Effector memory CD4-positive, alpha-beta T cell (primary cell): ENCODE measurements at regions not wholly inside any gene's neighbourhood (a gene's known extent, or its start where the extent isn't known, plus 50 kb on each side); places are given as distances from the start of the nearest gene placed in this dataset.

ENCODE experiments used
- DNase-seq, 3 donors: peaks; one replicate each; pipeline ENCODE4 v3.0.0-alpha.2; 2020
- H3K27ac ChIP-seq: 2 replicates; pipeline ENCODE4 v1.7.0; 2013; ENCODE audit warnings: mild to moderate bottlenecking, low read length, moderate library complexity; ENCODE audit not compliant: insufficient read depth, poor library complexity, severe bottlenecking
- H3K27me3 ChIP-seq: replicated peaks from 2 replicates; pipeline ENCODE4 v1.7.0; 2013; ENCODE audit warnings: mild to moderate bottlenecking, low read length; ENCODE audit not compliant: insufficient read depth, control insufficient read depth, poor library complexity, severe bottlenecking
- H3K36me3 ChIP-seq: 2 replicates; pipeline ENCODE4 v1.7.0; 2013; ENCODE audit warnings: mild to moderate bottlenecking, low read length, moderate library complexity; ENCODE audit not compliant: control insufficient read depth, insufficient read depth
- H3K4me1 ChIP-seq: 2 replicates; pipeline ENCODE4 v1.7.0; 2013; ENCODE audit warnings: low read length, mild to moderate bottlenecking; ENCODE audit not compliant: control insufficient read depth, insufficient read depth, poor library complexity, severe bottlenecking
- H3K4me3 ChIP-seq: 2 replicates; pipeline ENCODE4 v1.7.0; 2013; ENCODE audit warnings: low read length, low read depth, mild to moderate bottlenecking; ENCODE audit not compliant: insufficient read depth, poor library complexity, severe bottlenecking
- H3K9me3 ChIP-seq: 2 replicates; pipeline ENCODE4 v1.7.0; 2013; ENCODE audit warnings: mild to moderate bottlenecking, low read length, moderate library complexity; ENCODE audit not compliant: control insufficient read depth

GRCh38 chr6:4610256-4610655 is 165.9 kb upstream of the CDYL start:
- Histone ChIP-seq H3K27ac (no peak overlapping the region), H3K4me1 (no peaks in the 10 kb centered on the region), H3K36me3 (no peaks in the 10 kb centered on the region), H3K27me3 (no peaks in the 10 kb centered on the region), H3K9me3 (no peaks in the 10 kb centered on the region), H3K4me3 (no peak overlapping the region)
- DNase-seq, result no peak

- DNase-seq, result no peak
- H3K9me3 ChIP-seq, result no peaks in the 10 kb centered on the region
- H3K4me3 ChIP-seq, result no peak overlapping the region
- no peaks in the 10 kb centered on the region for H3K4me1 ChIP-seq
- H3K36me3 ChIP-seq, result no peaks in the 10 kb centered on the region
- H3K27ac ChIP-seq, result no peak overlapping the region
- H3K27me3 ChIP-seq, result no peaks in the 10 kb centered on the region
These were observed 167.7 kb upstream of the CDYL start for GRCh38 chr6:4608361-4609115.

- no peak overlapping the region for H3K4me3 ChIP-seq
- no peaks in the 10 kb centered on the region for H3K9me3 ChIP-seq
- no peak overlapping the region for H3K27ac ChIP-seq
- DNase-seq, result no peak
- H3K27me3 ChIP-seq, result no peaks in the 10 kb centered on the region
- H3K4me1 ChIP-seq, result no peaks in the 10 kb centered on the region
- H3K36me3 ChIP-seq, result no peaks in the 10 kb centered on the region
These were observed 168.4 kb upstream of the CDYL start for GRCh38 chr6:4607793-4608192.

GRCh38 chr6:4606821-4607704 is 169.1 kb upstream of the CDYL start:
- Histone ChIP-seq H3K4me1 (no peaks in the 10 kb centered on the region), H3K9me3 (no peaks in the 10 kb centered on the region), H3K27ac (no peak overlapping the region), H3K27me3 (no peaks in the 10 kb centered on the region), H3K36me3 (no peaks in the 10 kb centered on the region), H3K4me3 (no peak overlapping the region)
- no peak for DNase-seq

GRCh38 chr6:4606016-4606415 is 170.2 kb upstream of the CDYL start:
- no peaks in the 10 kb centered on the region for H3K36me3 ChIP-seq
- DNase-seq, result no peak
- no peak overlapping the region for H3K4me3 ChIP-seq
- H3K4me1 ChIP-seq, result no peaks in the 10 kb centered on the region
- no peak overlapping the region for H3K27ac ChIP-seq
- no peaks in the 10 kb centered on the region for H3K9me3 ChIP-seq
- no peaks in the 10 kb centered on the region for H3K27me3 ChIP-seq

- Histone ChIP-seq H3K27ac (no peak overlapping the region), H3K4me1 (no peaks in the 10 kb centered on the region), H3K27me3 (no peaks in the 10 kb centered on the region), H3K4me3 (no peak overlapping the region), H3K9me3 (no peaks in the 10 kb centered on the region), H3K36me3 (no peaks in the 10 kb centered on the region)
- no peak for DNase-seq
These were observed 172.3 kb upstream of the CDYL start for GRCh38 chr6:4603856-4604369.

GRCh38 chr6:4603291-4603690 is 172.9 kb upstream of the CDYL start:
- Histone ChIP-seq H3K27ac (no peak overlapping the region), H3K4me3 (no peak overlapping the region), H3K36me3 (no peaks in the 10 kb centered on the region), H3K9me3 (no peaks in the 10 kb centered on the region), H3K27me3 (no peaks in the 10 kb centered on the region), H3K4me1 (no peaks in the 10 kb centered on the region)
- DNase-seq, result no peak

GRCh38 chr6:4599924-4600323 is 176.3 kb upstream of the CDYL start:
- H3K27me3 ChIP-seq, result no peaks in the 10 kb centered on the region
- no peaks in the 10 kb centered on the region for H3K4me1 ChIP-seq
- H3K4me3 ChIP-seq, result no peak overlapping the region
- H3K36me3 ChIP-seq, result no peaks in the 10 kb centered on the region
- H3K27ac ChIP-seq, result no peak overlapping the region
- no peak for DNase-seq
- H3K9me3 ChIP-seq, result no peaks in the 10 kb centered on the region

- Histone ChIP-seq H3K4me3 (no peak overlapping the region), H3K36me3 (no peaks in the 10 kb centered on the region), H3K27me3 (no peaks in the 10 kb centered on the region), H3K4me1 (no peaks in the 10 kb centered on the region), H3K9me3 (no peaks in the 10 kb centered on the region), H3K27ac (no peak overlapping the region)
- DNase-seq, result no peak
These were observed 177.7 kb upstream of the CDYL start for GRCh38 chr6:4598384-4598995.

GRCh38 chr6:4593951-4594350 is 182.3 kb upstream of the CDYL start:
- H3K36me3 ChIP-seq, result no peaks in the 10 kb centered on the region
- H3K27ac ChIP-seq, result no peak overlapping the region
- H3K4me1 ChIP-seq, result no peaks in the 10 kb centered on the region
- no peak overlapping the region for H3K4me3 ChIP-seq
- no peaks in the 10 kb centered on the region for H3K27me3 ChIP-seq
- no peak for DNase-seq
- no peaks in the 10 kb centered on the region for H3K9me3 ChIP-seq
